NCI-H2029 (cell line): ENCODE measurements at regions not wholly inside any gene's neighbourhood (a gene's known extent, or its start where the extent isn't known, plus 50 kb on each side); places are given as distances from the start of the nearest gene placed in this dataset.
"Not testable (repeated sequence)": the region's sequence is repeated elsewhere in the genome, so short reads cannot be mapped to it uniquely, and the experiment has no call there.

Experiments used
- DNase-seq: peaks from one replicate; lab custom pipeline; 2025; lab: John Stamatoyannopoulos, UW

DNA sequence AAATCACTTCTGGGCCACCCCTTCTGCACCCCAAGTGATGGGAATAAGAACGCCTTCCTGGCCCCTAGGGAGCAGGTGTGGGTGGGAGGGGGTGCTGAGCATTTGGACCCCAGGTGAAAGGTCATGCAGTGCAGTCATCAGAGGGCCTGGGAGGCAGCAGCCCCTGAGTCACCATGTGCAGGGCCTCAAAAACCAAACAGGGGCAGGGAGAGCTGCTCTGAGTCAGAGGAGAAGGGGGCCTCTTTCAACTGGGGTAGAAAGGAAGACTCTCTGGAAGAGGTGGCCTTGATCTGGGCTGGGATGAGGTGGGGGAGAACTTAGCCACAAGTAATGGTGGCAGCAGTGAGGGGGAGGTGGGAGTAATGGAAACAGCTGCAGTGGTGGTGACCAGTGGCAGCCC, 164.3 kb downstream of the BUB3 start:
- DNase-seq, result no peak

DNA sequence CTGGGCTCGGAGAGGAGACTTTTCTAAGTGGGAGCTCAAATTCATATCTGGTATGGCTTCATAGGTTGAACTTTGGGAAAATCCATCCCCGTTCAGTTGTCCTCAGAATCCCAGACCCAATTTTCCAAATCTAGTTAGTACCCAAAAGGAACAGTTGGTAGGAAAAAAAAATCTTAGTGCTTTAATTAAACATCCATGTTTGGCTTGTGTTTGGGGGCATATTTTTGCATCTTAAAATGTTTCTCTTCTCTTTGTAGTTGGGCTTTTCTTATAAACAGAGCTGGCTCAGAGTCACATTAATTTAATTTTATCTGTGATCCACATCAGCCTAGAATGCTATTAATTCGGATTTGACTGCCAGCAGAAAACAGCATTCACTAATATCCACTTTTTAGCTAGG, 165.9 kb downstream of the BUB3 start:
- no peak for DNase-seq

DNA sequence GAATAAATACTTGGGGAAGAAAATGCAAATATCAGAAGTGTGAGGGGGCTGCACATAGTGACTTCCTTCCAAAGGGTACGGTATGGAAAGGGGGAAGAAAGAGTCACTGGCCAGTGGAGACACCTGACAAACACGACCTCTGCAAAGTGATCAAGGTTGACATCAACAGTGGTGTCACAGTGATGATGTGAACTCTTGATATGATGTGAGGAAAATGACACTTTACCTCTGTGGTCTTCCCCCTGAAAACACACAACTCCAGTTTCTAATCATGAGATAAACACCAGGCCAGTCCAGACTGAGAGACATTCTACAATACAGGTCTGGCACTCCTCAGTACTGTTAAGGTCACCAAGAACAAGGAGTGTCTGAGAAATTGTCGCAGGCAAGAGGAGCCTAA, 169.7 kb downstream of the BUB3 start:
- DNase-seq, result no peak

DNA sequence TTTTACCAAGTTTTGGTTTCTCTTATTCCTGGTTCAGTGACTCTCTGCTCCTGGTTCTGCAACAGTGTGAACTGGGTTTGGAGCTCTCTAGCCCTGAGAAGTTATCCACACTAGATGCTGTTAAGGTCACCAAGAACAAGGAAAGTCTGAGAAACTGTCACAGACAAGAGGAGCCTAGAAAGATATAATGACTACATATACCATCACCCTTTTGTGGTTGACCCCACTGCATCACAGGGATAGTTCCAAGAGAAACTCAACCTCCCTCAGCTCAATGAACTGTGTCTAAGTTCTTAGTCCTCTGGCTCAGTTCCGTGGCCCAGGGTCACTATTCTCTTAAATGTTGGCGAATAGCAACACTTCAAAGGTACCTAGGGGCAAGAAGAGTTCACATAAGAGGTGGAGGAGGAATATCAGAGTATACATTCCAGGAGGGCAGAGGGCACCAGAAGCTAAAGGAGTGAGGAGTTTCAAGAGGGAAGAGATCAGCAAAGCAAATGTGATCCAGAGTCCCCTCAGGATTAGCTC, 171.5 kb downstream of the BUB3 start:
- no peak for DNase-seq

DNA sequence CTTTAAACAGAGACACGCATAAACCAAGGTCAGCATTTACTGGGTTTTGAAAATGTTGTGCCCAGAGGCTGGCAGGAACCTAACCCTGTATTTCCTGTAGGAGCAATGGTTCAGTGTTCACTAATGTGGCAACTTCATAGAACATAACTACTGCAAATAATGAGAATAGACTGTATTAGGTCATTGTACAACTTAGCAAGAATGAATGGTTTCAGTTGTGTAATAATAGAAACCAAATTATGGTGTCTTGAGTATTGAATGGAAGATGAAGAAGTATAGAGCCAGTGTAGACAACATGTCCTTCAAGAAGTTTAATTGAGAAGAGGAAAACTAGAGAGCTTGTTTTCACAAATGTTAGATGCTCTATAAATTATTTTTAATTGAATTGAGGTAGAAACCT, 172.5 kb downstream of the BUB3 start:
- DNase-seq, result no peak

DNA sequence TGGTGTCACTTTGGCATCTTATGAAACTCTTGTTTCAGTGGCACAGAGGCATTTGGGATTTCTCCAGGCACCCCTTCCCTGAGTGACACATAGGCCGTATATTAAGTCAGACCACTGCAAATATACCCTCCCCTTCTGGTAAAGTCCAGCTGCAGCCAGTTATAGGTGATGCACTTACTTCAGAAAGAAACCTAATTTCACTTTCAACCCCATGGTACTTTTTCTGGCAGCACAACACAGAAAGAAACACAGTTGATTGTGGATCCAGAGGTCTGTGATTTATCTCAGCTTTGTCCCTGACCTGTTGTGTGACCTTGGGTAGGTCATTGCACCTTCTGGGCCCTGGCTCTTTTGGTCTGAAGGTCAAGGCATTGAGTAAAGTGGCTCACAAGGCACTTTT, 173.2 kb downstream of the BUB3 start:
- DNase-seq, result no peak

DNA sequence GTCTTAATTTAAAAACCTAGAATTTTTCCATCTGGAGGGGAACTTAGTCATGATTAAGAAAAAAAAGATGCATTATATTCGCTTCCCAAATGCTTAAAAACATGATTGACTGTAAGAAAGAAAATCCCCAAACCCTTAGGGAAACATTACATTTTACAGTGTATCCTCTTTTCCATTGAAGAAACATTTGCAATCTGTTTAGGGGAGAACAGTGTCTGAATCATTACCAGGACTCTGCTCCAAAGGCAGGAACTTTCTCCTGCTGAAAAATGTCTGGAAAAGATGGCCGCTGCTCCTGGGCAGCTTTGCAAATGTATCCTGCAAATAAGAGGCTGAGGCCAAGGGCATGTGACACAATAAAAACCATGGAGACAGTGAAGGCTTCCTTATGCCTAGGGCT, 173.7 kb downstream of the BUB3 start:
- no peak for DNase-seq

DNA sequence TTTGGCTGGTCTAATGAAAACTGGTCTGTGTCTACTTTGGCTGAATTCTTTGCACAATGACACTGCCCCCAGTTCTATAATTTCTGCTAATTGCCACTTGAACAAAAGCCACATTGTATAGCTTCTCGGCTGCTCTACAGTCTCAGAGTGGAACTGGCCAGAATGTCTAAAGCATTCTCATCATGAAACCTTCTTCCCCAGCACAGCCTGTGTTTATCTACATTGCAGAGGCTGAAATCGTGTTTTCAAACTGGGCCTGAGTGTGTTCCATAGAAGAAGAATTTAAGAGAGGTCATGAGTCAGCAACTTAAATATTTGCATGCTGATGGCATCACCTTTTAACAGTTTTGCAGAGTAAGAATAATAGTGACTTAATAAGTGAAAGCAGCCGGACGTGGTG, 177.2 kb downstream of the BUB3 start:
- DNase-seq, result no peak

DNA sequence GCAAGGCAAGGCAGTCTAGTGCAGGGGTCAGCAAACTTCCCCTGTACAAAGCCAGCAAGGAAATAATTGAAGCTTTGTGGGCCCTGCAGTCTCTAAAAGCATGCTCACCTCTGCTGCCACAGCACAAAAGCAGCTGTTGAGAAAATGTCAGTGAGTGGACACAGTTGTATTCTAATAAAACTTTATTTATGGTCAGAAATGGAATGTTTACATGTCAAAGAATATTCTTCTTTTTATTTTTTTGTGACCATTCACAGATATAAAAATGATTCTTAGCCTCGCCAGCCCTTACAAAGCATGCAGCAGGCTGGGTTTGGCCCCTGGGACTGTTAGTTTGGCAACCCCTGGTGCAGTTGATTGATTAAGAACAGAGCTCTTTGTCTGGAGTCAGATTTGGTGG, 192.4 kb downstream of the BUB3 start:
- DNase-seq, result no peak

DNA sequence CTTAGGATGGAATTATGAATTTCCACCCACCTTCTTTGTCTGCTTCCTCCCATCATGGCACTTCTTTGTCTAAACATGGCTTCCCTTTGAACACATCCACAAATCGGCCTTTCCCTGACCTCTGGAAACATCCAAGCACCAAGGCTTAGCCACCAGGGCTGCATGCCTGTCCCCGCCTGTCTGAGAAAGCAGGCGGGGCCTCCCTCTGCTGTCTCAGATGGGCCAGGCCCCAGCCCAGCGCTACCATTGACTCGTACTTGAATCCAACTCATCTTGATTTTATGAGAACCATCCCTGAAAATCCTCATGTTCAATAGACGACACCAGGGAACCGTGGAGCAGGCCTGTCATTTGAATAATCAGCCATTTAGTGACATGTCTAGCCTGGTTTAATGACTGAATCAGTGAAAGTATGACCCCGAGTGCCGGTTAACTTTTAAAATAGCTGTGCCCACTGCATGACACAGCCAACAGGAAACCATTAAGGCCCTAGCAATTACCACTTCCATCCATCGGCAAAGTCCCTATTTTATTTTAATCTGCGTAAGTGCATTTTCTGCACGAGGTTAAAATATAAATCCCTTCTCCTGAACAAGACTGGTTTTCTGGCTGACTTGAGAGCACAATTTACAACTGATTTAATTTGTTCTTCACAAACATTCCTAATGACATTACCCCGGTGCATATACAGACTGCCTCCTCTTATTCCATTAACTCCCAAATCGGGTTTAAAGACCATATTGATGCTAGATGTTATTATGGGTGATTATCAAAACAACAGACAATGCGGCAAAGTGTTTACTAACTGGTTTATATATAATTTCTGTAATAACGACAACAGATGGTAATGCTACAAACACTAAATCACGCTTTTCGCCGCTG, 194.7 kb downstream of the BUB3 start:
- no peak for DNase-seq

DNA sequence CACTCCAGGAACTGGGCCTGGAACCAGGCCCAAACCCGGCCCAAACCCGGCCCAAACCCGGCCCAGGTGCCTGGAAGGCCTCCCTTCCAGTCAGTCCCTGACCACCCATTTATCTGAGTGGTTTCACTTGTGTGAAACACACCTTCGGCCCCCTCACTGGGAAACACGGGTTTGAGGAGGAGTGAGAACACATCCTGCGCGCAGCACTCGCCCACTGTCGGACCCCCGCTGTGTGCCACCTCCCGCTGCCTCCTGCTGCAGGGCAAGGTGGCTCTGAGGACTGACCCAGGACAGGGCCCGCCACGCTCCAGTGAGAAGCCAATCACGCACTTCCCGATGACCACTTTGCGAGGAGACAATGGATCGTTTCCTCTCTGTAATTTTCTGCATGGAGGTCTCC, 197.5 kb downstream of the BUB3 start:
- no peak for DNase-seq

DNA sequence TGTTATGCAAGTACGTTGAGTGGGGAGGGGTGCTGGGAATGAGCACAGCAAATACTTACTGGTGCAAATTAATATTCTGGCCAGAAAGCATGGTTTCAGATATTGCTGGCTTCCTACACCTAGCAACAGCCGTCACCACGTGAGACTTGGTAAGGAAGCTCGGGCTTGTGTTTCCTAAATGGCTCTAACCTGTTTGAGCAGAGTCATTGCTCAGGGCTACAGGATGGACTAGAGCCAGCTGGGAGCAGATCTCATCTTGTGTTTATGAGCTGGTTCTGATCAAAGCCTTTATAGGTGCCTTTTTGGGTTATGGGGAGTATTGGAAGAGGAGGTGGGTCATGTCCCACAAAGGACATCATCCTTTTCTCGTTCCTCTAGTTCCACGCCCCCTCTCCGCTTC, 200.3 kb downstream of the BUB3 start:
- DNase-seq, result no peak

DNA sequence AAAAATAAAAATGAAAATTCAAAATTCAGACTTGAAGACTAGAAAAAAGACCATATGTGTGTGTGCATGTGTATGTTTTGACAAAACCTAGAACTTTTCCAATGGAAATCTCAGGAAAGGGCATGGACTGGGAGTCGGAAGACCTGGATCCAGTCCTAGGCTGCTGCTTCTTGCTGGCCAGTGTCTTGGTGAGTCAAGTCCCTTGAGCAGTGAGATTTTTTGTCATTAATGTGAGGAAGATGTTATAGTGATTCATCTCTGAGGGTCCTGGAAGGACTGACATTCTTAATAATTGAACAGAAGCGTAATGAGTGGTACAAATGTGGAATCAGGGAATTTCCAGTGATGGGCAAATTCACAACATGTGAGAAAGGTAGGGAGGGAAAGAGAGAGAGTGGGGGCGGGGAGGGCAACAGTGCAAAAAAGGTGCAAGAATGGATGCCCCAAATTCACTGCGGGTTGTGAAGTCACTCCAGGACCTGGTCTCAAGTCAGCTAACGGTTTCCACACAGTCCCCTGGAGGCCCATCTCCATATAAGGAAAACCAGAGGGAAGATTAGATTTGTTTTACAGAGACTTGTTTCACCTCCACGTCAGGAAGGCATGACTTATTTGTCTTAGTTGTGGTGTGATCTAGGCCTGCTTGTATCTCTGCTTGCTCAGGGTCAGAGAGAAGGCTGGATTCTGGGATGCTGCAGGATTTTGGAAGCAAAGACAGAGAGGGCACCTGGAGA, 201.7 kb downstream of the BUB3 start:
- no peak for DNase-seq

DNA sequence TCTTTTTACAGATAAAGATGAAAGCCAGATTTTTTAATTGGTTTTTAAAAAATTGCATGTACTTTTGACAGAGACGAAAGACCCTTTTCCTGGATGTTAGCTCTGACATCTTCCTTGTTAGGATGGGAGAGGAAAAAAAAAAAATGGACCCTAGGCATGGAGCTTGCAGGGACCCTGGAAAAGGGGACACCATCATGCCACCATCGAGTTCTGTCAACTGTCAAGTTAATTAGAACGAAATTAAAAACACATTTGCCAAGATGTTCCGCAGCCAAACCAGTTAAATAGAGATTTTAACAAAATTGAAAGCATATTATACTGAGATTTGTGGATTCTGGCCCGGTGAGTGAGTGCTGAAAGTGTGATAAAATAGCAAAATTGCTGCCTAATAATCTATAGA, 202.6 kb downstream of the BUB3 start:
- no peak for DNase-seq

DNA sequence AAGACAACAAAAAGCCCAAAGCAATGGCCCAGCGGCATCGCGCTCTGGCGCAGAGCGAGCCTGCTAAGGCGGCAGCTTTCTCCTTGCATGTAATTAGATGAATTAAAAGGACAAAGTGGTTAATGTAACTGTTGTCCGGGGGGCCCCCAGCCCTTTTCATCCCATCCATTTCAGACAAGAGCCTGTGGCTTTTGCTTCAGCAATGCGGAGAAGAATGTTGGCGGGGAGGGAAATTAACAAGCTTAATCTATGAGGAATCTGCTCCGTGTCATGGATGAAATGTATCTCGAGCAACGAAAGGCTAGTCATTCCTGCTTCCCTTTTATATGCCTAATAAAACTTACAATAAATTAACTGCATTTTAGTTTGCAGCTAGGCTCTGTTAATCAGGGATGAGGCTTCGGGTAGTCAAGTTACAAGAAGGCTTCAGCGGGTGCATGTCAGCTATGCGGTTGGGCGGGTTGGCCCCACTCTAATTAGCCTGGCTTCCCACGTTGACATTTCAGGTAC, 203.3 kb downstream of the BUB3 start:
- no peak for DNase-seq

DNA sequence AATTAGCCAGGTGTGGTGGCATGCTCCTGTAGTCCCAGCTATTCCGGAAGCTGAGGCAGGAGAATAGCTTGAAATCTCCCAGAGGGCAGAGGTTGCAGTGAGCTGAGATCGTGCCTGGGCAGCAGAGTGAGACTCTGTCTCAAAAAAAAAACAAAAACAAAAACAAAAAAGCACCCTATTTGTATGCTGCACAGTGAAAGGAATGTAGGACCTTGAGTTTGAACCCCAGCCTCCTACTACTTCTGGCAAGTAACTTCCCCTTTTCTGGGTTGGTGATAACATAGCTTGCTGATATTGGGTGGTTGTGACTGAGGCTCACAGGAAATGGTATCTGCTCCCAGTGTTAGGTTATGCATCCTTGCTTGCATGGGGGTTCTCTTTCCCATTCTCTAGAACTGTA, 205.3 kb downstream of the BUB3 start:
- no peak for DNase-seq

DNA sequence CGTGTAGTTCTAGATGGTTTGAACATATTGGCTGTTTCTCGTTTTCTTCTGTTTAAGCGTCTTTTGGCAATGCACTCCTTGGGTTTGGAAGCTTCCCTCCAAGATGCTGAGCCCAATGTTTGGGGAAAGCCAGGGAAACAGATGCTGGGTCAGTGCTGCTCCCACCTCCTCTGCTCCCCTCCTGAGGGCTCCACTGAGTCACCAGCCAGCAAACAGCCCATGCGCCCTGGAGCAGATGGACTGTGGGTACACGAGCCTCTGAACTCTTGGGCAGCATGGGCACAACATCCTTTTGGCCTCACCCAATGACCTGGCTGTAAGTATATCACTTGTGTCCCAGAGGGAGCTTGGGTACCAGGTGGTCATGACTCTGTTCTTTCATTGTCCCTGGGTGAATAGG, 207.6 kb downstream of the BUB3 start:
- DNase-seq, result no peak

DNA sequence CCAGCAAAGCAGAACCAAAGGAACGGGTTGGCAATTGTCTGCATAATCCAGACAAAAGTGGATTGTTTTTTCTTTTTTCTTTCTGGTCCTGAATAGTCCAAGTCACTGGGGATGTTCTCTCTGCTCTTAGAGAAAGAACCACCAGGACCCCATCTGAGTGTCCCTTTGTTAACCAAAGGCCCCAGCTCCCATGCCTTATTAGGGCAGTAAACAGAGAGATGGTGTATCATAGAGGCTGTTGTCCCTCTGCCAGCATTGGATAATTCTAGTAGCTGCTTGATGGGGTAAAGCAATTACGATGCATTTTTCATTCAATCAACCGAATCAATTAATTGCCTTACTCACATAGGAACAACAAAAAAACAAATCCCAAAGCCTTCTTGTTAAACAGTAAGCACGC, 213.0 kb downstream of the BUB3 start:
- DNase-seq, result no peak

DNA sequence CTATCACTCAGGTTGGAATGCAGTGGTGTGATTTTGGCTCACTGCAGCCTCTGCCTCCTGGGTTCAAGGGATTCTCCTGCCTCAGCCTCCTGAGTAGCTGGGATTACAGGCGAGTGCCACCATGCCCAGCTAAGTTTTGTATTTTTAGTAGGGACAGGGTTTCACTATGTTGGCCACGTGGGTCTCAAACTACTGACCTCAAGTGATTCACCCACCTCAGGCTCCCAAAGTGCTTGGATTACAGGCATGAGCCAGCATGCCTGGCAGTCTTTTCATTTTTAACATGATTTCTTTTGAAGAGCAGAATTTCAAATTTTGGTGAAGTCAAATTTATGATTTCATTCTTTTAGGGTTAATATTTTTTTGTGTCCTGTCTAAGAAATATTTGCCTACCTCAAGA, 217.4 kb downstream of the BUB3 start:
- not testable (repeated sequence) for DNase-seq

DNA sequence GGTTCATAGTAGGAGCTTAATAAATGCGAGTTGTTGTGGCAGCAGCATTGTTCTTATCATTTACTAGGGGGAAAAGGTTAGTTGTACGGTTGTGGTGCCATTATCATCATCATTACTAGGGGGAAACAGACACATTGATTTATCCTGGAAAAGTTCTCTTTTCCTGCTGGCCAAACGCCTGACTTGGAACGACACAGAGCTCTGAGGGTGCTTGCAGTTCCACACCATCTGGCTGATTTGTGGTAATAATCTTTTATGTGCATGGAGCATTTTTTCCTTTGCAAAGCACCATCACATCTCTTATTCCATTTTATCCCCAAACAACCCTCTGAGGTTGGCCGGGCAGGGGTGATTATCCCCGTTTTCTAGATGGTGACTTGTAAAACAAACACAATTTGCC, 219.4 kb downstream of the BUB3 start:
- no peak for DNase-seq

DNA sequence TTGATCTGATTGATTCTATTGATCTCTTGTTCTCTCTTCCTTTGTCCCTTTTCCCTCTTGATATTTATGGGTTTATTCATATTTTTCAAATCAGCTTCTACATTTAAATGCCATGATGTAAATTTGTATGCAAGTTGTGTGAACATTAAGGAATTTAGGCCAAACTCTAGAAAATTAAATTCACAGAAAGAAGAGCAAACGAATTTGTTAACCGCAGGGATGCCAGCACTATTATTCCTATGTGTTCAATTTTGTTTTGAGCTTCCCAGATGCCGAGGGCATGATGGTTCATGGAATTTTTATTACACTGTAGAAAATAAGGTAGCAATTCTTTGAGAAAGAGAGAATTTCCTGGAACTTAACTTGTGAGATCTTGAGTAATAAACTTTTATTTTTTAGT, 220.9 kb downstream of the BUB3 start:
- DNase-seq, result no peak

DNA sequence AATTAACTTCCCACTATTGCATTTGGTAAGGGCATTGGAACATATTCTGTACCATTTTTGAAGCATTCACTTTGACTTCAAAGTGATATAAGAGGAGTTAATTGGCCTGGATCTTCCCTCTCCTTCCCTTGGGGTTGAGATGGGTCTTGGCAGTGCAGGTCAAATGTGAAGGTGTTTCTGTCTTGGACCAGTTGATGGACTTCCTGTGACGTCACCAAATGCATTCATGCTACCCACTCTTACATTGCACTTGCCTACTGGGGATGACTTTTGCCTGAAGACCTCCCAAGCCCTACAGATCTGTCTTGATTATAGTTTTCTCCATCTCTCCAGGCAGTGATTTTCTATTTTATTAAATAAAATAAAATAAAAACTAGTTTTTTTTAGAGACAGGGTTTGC, 221.5 kb downstream of the BUB3 start:
- no peak for DNase-seq

DNA sequence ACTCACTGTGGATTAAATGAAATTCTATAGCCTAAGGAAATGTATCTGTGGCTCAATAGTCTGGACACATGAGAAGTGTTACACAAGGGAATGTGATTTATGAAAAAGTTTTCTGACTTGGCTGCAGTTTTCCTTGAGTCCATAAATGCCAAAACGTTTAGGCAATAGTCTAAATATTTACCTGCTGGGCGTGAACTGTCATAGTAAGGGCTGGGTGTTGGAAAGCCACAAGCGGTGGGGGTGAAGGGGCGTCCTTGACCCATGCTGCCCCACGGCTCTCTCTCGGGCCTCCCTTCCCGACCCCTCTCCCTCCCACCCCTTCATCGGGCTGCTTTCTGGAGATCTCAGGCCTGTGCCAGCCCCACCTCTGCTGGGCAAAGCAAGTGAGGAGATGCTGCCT, 223.7 kb downstream of the BUB3 start:
- DNase-seq, result no peak
